ENCODE measurements at regions not wholly inside any gene's neighbourhood (a gene's known extent, or its start where the extent isn't known, plus 50 kb on each side); places are given as distances from the start of the nearest gene placed in this dataset.

DNA sequence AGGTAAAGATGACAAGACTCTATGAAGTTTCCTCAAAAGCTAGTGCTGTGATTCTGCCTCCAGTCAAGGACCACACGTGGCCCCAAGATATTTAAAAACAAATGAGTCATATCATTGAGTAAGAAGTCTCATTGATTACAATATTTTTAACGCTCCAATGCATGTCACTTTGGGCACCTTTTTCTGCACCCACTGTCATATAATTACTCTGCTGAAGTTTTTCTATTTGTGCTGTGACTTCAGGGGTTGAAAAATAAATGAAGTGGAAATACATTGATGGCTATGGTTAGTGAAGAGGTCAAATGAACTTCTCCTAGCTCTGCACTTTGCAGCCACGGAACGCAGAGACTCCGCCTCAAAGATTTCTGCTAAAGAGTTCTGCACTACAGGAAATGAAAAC lies 344.3 kb upstream of the KYNU start:
- TF ChIP-seq TEAD4 (IDR thresholded peaks at IDR 0.05; ENCODE audit: borderline replicate concordance, insufficient read depth) (no peak), EP300 (IDR thresholded peaks at IDR 0.05; ENCODE audit: borderline replicate concordance in 1 of 2, low read depth in 1 of 2, low read length in 1 of 2) (no peak)
- TF ChIP-seq, protein P1, sequence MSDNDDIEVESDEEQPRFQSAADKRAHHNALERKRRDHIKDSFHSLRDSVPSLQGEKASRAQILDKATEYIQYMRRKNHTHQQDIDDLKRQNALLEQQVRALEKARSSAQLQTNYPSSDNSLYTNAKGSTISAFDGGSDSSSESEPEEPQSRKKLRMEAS (IDR thresholded peaks at IDR 0.05; ENCODE audit: low read depth), result no peak
